ENCODE measurements at regions not wholly inside any gene's neighbourhood (a gene's known extent, or its start where the extent isn't known, plus 50 kb on each side); places are given as distances from the start of the nearest gene placed in this dataset.

DNA sequence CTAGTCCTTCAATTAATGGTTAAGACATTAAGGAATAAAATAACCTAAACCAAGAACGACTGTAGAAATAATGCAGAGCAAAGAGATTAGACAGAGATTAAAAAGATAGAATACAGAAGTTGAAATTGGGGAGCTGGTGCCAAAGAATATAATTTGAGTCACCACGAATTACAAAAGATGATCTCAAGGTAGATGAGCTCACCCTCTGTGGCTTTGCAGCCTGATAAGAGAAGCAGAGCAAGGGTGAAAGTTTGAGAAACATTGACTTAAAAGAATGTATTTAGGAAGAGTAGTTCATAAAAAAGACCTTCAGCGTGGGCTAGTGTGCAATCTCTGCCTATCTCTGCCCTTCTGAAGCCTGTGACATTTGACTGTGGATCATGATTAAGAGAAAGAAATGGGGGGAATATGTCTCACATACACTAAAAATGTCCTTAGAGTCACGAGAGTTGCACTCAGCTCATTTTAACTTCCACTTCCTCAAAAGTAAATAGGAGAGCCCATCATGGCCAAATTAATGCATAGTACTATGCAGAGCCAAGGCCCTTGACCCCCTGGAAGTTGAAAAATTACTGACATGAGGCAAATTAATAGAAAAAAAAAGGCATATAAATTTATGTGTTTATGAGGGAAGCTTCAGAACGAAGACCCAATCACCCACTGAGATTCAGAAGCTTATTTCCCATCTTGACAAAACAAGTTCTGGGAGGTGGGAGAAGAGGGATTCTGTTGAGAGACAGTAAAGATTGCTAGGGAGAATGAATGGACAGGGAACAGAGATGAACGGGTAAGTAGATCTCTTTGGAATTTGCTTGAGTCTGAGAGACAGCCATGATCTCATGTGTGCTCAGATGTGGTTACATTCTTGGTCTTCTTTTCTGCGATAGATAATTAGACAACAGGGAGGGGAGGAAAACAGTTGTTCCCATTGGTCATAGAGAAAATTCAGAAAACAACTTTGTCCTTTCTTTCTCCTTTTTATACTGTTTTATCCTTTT is 395.4 kb upstream of the LRRC7 start:
- DNase-seq: no peak

DNA sequence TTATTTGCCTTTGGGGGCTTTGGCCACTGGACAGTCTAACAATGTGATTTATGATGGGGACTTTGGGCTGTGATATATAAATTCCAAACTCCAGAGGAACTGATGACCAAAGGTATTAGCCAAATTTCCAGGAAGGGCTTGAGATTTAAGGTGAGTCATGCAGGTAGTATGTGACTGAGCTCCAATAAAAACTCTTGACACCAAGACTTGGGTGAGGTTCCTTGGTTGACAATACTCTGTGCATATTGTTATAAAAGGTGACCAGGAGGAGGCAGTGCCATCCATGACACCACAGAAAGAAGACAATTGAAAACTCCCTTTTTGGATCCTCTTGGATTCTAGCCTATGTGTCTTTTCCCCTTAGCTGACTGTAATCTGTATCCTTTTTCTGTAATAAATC is 392.7 kb upstream of the LRRC7 start:
- no peak for DNase-seq

DNA sequence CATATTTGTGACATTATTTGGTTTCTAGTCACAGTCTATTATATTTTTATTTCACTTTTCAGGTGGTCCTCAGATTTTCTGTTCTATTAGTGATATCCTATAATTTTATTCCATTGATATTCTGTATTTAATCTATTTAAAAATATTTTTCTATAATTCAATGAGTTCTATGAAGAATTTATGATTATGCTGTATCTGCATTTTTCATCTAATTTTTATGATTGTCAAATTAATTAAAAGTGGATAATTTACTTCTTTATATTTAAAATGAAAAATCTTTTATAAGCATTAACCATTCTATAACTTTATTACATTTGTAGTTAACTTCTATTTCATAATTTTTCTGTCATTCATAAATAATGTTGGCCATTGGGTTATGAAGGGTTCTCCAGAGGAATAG is 387.4 kb upstream of the LRRC7 start:
- no peak for DNase-seq

DNA sequence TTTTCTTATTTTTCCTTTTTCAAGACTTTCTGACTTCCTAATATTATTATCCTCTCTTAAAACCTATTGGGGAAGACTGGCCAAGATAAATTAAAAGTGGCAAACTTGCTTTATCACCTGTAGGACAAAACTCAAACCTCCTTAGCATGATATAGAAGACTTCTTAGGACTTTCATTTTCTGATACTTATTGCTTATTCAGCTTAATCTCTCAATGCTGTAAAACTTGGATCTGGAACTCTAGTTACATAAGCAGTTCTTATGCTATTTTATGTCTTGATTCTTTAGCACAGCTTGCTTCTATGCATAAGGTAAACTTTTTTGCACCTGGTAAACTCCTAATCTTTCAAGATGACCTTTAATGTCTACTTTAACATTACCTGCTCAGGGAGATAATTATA is 382.3 kb upstream of the LRRC7 start:
- DNase-seq: no peak

DNA sequence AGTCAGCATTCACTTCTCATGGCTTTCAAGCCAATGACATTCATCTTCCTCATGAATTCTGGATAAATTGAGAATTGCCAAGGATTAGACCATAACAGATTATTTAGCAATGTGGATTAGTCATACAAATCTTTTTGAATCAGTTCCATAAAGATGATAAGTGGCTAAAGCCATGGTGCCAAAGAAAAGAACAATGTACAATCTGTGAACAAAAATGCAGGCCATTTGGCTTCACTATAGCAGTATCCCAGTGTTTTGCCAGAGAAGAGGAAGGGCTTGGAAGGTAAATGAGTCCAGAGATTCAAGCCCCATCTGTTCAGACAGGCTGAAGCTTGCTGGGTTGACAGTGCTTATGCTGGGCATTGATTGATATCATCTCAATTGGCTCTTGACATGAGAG is 376.4 kb upstream of the LRRC7 start:
- no peak for DNase-seq

DNA sequence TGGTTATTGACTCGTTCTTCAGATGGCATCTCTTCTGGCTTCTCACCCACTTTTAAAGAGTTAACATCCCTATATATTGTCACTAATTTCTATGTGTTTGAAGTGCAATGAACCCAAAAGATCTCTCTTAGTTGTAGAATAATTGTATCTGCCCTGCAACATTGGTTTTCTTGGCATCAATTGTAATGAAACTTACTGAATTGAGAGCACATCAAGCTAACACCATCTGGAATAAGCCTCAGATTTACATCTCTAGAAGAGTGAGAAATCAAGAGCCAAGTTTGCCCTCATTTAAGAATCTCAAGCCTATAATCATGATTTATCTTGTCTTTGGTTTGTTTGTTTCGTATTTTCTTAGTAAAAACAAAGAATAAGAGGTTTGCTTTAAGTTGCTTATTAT is 372.6 kb upstream of the LRRC7 start:
- DNase-seq: no peak

DNA sequence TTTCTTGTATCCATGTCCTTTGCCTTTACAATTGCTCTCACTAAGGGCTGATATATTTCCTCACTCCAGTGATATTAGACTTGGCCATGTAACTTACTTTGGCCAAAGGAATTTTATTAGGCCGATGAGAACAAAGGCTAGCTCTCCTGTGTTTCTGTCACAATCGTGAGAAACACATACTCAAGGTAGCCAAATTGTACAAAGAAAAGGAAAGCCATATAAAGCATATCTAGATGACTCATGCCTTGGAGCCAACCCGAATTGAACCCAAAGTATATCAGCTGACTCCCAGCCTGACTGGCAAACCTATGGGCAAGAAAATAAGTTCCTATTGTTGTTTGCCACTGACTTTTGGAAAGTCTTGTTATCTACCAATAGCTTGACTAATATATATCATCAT is 371.7 kb upstream of the LRRC7 start:
- no peak for DNase-seq

DNA sequence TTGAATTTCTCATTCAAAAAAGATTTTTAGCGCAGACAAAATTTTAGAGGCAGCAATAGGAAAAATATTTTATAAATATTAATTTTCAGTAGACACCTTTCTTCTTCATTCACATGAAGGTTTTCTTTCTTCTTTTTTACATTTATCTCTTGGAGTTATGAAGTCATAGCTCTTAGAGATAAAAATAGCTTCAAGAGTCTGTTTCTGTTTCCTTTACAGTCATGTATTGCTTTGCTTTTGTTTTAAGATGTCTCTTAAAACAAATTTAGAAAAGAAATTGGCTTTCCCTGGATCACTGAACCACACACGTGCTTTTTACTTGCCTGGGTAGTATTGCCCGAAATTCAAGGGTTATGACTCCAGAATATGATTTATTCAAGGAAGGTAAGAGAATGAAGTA is 369.9 kb upstream of the LRRC7 start:
- DNase-seq: no peak

DNA sequence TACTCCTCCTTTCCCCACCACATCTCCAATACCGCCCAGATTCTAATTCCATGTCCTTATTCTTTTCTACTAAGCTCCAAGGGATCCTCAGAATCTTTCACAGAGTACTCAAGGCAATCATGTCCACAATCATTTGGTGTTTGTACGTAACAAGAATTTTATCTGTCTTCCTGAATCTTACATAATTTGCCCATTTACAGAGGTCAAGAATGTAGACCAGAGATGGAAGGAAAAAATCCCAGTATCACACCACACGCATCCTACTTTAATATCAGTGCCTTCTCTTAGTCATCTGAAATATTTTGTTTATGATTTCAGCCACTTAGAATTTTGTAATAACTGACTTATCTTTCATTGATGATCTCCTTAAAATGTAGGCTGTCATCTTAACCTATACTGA is 366.0 kb upstream of the LRRC7 start:
- DNase-seq: no peak

DNA sequence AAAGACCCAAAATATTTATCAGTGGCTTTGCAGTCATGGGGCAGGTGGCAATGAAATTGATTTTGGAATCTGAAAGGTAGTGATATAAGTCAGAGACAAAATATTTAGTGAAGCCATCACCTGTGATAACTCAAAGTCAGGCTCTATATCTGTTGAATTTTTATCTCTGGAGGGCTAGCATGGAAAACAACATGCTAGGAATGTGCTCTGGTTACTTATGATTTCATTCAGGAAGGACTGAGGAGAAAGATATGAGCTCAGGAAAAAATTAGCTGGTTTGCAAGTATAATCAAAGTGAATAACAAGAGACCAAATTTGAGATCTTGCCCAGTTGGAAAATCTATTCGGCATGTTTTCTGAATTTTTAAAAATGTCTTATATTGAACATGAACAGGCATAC is 364.6 kb upstream of the LRRC7 start:
- no peak for DNase-seq

DNA sequence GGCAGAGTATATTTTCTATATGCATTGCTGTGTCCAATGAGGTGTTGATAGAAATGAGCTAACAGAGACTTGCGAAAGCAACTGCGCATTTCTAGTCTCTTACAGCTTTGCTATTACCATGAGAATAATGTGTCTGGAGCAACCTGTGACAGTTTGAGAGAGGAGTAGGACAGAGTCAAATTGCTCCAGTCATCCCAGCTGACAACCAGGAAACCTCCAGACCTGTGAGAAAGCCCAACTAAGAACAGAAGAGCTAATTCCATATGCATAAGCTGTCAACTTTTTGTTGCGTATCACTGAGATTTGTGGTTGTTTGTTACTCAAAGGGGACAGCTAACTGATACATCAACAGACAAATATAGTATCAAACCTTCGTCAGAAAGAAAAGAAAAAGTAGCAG is 354.1 kb upstream of the LRRC7 start:
- no peak for DNase-seq

DNA sequence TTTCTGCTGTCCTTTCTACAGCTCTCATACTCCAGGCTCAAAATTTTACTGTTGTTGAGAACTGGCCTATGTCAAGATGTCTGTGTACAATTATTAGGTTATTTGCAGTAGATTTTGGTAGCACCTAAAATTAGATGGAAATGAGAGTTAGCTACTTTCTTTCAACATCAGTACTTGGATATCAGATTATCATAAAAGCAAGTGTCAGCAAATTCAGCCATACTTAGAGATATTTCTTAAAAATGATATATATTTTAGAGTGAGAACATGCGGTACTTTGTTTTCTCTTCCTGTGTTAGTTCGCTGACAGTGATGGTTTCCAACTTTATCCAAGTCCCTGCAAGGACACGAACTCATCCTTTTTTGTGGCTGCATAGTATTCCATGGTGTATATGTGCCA is 351.8 kb upstream of the LRRC7 start:
- no peak for DNase-seq

DNA sequence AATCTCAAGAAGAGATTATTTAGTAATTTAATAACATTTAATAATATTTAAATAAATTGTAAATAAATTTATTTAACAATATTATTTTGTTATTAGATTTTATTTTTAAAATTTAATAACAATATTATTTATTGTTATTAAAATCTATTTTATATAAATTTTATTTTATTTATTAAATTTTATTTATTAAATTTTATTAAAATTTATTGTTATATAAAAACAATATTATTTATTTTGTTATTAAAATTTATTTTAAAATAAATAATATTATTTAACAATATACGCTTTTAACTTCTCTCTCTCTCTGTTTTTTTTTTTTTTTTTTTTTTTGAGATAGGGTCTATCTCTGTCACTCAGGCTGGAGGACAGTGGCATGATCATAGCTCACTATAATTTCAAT is 347.1 kb upstream of the LRRC7 start:
- no peak for DNase-seq

DNA sequence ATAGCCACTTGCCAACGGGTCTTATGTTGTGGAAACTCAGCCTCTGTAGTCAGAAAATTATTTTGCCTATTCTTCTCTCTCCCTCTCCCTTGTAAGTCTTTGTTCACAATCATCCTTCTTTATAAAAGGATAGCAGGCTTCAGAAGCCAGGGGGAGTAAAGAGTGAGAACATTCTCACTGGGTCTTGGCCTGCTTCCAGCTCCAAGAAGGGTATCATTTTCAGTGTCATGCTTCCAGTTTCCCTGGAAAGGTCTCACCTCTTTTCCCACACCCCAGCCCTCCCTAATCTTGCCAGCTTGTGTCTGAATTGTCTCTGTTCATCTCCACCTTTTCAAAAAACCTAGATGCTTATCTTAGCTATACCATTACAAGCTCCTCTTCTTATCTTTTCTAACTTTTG is 346.2 kb upstream of the LRRC7 start:
- DNase-seq: no peak

DNA sequence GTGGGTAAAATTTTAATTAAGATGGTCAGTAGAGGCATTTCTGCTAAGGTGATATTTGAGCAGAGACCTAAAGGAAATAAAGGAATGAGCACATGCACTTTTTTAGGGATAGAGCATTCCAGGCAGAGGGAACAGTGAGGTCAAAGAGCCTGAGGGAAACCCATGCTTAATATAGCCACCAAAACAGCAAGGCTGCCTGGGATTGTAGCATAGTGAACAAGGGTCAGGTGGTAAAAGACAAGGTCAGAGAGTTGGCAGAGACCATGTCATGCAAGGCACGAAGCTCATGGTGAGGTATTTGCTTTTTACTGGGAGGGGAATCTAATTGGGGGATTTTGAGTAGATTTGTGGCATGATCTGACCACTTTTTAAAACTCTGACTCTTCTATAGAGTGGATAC is 344.6 kb upstream of the LRRC7 start:
- DNase-seq: no peak

DNA sequence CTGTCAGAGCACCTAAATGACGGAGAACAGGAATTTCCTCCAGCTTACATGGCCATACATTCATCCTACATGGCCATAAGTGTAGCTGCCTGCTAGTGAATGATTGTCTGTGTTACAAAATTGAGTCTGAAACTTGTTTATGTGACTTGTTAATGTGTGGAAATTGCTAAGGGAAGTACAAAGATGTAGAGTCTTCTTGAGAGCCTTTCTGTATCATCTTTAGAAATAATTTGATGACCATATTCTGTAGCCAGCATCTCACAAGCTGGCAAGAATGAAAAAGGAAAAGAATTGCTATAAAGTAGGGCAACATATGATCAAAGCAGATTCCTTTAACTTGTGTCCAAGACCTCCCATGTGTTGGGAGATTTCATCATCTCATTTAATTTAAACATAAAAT is 339.2 kb upstream of the LRRC7 start:
- DNase-seq: no peak

DNA sequence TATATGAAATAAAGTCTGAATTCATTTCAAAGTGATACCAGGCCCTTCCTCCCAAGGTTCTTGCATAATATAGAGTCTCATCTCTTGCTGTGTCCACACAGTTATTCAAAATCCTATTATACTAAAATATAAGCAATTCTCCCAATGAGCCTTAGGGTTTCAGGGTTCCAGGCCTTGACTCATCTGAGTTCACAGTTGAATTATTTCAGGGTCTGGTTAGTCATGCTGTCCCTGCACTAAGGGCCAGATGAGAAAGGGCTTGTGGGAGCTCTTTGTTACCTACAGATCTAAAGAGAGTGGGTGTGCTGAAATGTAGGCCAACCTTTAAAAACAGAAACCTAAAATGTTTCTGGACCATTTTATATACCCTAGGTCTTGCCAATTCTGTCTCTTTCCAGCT is 337.5 kb upstream of the LRRC7 start:
- no peak for DNase-seq

DNA sequence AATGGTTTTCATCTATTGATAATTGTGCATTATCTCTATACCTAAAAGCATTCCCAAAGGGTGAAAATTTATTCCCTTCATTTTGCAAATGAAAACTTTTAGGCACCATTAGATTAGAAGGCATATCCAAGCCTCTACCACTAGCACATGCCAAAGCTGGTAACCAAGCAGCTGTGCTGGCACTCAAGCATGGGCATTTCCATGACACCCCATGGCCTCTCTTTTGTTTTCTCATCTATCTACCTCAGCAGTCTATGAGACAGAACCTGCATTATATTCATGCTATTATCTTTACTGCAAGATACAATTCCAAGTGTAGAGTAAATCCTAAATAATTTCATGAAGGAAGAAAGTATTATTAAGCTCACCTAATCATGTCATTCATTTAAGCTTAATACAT is 334.3 kb upstream of the LRRC7 start:
- no peak for DNase-seq

DNA sequence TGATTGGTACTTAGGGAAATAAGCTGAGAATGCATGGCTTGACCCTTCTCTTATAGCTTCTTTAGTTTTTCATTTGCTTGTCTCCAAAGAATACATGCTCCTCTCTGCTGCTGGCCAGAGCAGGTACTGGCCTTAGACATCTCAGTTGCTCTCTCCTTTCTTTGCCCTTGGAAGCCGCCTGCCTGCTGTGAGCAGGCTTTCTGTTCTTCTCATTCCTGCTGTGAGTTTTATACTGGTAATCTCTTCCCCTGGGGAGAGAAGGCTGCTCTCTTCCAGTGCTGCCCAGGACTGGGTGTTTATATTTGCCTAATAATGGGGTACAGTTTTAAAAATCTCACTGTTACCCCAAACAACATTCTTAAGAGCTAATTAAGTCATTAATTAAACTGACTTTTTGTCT is 323.5 kb upstream of the LRRC7 start:
- no peak for DNase-seq

DNA sequence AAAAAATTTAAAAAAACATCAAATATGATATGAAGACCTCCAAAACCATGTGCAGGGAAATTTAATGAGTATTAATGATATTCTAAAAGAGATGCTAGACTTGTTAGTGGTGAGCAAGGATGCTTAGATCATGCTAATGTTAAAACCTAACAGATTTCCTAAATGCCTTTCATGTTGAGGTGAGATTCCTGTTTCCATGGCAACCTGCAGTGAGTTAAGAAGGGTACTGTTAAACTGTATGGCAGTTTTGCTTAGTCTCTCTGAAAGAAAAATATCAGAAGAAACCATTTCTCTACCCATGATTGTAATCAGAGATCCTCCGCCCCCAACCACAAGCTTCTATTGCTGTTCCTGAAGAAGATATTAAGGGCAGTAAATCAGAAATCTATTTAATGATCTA is 321.6 kb upstream of the LRRC7 start:
- DNase-seq: no peak

DNA sequence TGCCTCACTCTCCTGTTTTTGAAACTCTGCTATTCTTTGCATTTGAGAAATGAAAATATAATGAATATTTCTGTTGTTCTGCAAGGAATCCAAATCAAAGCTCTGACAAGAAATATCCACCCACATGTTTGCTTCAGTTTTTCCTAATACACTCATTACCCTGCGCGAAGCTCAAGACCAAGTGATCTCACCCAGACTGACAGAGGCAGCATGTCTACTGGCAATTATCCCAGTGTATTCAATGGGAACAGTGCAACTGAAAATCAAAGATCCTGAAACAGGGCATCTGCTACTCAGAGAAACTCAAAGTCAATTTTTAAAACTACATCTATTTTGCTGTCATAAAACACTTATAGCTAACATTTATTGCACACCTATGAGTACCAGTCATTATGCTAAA is 321.0 kb upstream of the LRRC7 start:
- no peak for DNase-seq

DNA sequence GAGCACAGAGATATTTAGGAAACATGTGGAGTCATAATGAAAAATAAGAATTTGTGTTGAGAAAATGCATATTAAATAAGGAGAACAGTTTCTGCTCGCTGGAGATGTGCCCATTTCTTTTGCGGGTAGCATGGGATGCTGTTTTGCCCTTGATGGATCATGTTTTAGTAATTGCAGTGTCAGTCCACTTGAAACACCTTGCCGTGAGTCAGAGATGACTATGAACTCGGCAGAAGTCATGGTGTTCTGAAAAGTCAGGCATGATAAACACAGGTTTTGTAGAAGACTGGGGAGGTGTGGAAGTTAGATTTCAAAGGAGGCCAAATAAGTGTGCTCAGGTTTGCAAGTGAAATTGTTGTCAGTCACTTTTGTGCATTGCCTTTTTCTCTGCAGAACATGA is 315.0 kb upstream of the LRRC7 start:
- DNase-seq: no peak

DNA sequence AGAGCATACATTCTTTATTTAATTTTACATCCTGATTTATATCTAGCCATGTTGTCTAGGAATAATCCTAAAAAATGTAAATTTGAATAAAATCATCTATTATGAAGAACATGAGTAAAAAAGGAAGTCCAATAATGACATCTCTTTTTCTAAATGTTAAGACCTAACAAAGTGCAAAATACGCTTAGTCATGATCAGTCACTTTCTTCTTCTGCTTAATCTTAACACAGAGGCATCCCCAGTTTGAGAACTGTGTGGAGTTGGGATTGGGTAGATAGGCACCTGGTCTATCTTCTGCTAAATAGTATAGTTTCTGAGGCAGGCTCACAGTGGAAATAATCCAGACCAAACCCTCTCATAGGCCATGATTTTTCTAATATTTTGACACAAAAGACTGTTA is 311.7 kb upstream of the LRRC7 start:
- DNase-seq: no peak

DNA sequence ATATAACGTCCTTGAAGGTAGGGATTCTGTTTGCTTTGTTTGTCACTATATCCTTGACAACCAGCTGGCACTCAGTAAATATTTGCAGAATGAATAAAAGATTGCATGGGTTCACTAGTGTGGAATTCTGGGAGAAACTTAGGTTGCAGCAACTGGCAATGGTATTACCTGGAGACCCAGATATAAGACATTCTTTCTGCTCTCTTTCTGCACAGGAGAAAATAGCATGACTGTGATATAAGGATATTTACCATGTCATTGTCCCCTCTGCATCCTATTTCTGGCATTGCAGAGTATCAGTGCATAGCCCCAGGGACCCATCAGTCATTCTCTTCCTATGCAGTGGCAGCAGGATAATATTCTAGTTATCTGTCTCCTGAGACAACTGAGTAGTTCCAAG is 308.9 kb upstream of the LRRC7 start:
- no peak for DNase-seq

DNA sequence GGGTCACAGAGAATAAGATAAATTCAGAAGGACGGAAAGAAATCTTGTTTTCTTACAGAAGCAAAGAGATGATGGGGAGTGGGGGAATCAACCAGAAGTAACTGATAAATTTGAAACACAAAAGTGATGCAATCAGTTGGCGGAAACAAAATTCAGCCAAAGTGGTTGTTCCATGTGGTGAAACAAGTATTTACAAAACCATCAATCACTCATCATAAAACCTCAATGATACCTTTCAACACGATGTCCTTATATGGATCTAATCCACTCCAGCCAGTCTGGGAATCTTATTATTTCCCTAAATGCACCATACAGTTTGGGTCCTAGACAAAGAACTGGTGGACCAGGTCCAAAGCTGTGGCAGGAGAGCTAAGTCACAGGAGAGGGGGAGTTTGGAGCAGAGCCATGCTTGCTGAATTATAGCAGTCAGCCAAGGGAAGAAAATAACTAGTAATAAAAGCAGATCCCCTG is 303.8 kb upstream of the LRRC7 start:
- no peak for DNase-seq

All from bone marrow (tissue), 2 donors.